Aorta (tissue), 5 donors: ENCODE measurements at regions not wholly inside any gene's neighbourhood (a gene's known extent, or its start where the extent isn't known, plus 50 kb on each side); places are given as distances from the start of the nearest gene placed in this dataset.

ENCODE experiments used
- ATAC-seq: fragments of 200-7000 bp; cut with Tn5 transposase; one replicate; pipeline ENCODE4 v1.9.1; 2022; ENCODE audit warnings: moderate library complexity; ENCODE audit not compliant: low FRiP score
- DNase-seq, 2 donors: peaks; one replicate each; pipeline ENCODE4 v3.0.0-alpha.2; 2020
- H3K27ac ChIP-seq, 2 donors: one replicate each; pipeline ENCODE4 v1.5.1; 2013; ENCODE audit warnings: low read length in 2 of 2, mild to moderate bottlenecking in 2 of 2, moderate library complexity in 2 of 2, control low read depth in 1 of 2, inconsistent platforms in 1 of 2, low read depth in 1 of 2
- H3K27me3 ChIP-seq, 2 donors: one replicate each; pipeline ENCODE4 v1.6.1; 2013; ENCODE audit warnings: control low read depth in 1 of 2, low read length in 1 of 2, mild to moderate bottlenecking in 1 of 2, moderate library complexity in 1 of 2; ENCODE audit not compliant: insufficient read depth in 2 of 2, control insufficient read depth in 1 of 2
- H3K36me3 ChIP-seq, 2 donors: one replicate each; pipeline ENCODE4 v1.6.1; 2013; ENCODE audit warnings: control low read depth in 1 of 2, low read length in 1 of 2, mild to moderate bottlenecking in 1 of 2; ENCODE audit not compliant: insufficient read depth in 2 of 2, control insufficient read depth in 1 of 2
- H3K4me1 ChIP-seq, 2 donors: one replicate each; pipeline ENCODE4 v1.6.1; 2013; ENCODE audit warnings: low read length in 2 of 2, control low read depth in 1 of 2, mild to moderate bottlenecking in 1 of 2, moderate library complexity in 1 of 2; ENCODE audit not compliant: insufficient read depth in 2 of 2, control insufficient read depth in 1 of 2
- H3K4me3 ChIP-seq, 2 donors: one replicate each; pipeline ENCODE4 v1.5.1; 2013; ENCODE audit warnings: low read length in 2 of 2, control low read depth in 1 of 2, mild to moderate bottlenecking in 1 of 2
- H3K9me3 ChIP-seq: one replicate; pipeline ENCODE4 v1.6.1; 2013; ENCODE audit warnings: mild to moderate bottlenecking, low read length; ENCODE audit not compliant: control insufficient read depth
- WGBS, 2 donors: extraction: QIAGEN DNeasy Blood & Tissue Kit; methylation state at CpG; one replicate each; pipeline ENCODE4 v1.1.7; 2013; 5-methylcytosine and 5-hydroxymethylcytosine counted together
- intact Hi-C, 2 donors: fragments of 100-400 bp; cut with DNase I; formaldehyde crosslinking; loops; one replicate each; pipeline versions ENCODE4 v1.14.2 to v1.15.0; 2022
- donor health status: healthy with polysubstance abuse.
- donor health status: Bipolar disorder and iron deficiency.
- donor health status: DM: no; HTN: no; CAD: no.
- donor health status: DM: no; HTN: no; CAD: no.
- donor health status: DM: yes; HTN: yes; CAD: no.

GRCh38 chr12:125677829-125678228 is 612.6 kb downstream of the AACS start:
- intact Hi-C loops, result no loop called here
- no peaks in the 10 kb centered on the region for H3K36me3 ChIP-seq
- H3K4me3 ChIP-seq, result no peak overlapping the region
- H3K27ac ChIP-seq, result no peak overlapping the region
- DNase-seq (no peak), ATAC-seq (no peak)
- H3K9me3 ChIP-seq, result no peaks in the 10 kb centered on the region
- WGBS, 2 donors, result 95 to 99% methylated on average over 4 of the region's 4 CpGs
- no peaks in the 10 kb centered on the region for H3K27me3 ChIP-seq
- H3K4me1 ChIP-seq, result peaks cover 5 to 11% of the 10 kb centered on the region in 2 donors

GRCh38 chr12:125678589-125678993 is 613.4 kb downstream of the AACS start:
- H3K27me3 ChIP-seq, result no peaks in the 10 kb centered on the region
- intact Hi-C loops, result no loop called here
- no peak overlapping the region for H3K4me3 ChIP-seq
- DNase-seq (no peak), ATAC-seq (no peak)
- H3K27ac ChIP-seq, result no peak overlapping the region
- no peaks in the 10 kb centered on the region for H3K9me3 ChIP-seq
- WGBS, 2 donors, result 82 to 92% methylated on average over 3 of the region's 3 CpGs
- H3K4me1 ChIP-seq, result peaks cover 5 to 11% of the 10 kb centered on the region in 2 donors
- H3K36me3 ChIP-seq, result no peaks in the 10 kb centered on the region

GRCh38 chr12:125683748-125684381 is 618.6 kb downstream of the AACS start:
- Histone ChIP-seq H3K4me1 (no peaks in the 10 kb centered on the region), H3K27me3 (no peaks in the 10 kb centered on the region), H3K36me3 (no peaks in the 10 kb centered on the region), H3K4me3 (no peak overlapping the region), H3K27ac (no peak overlapping the region), H3K9me3 (no peaks in the 10 kb centered on the region)
- WGBS, 2 donors, result 12 to 16% methylated on average over 29 to 30 of the region's 30 CpGs
- ATAC-seq, result no peak
- intact Hi-C loops, result no loop called here
- DNase-seq, result peak in 1 of 2 donors; percentile 72

- WGBS, 2 donors, result 85 to 88% methylated on average over 17 of the region's 17 CpGs
- no peak for DNase-seq
- H3K27me3 ChIP-seq, result no peaks in the 10 kb centered on the region
Measured at GRCh38 chr12:125684968-125685790, 619.9 kb downstream of the AACS start.

GRCh38 chr12:125685915-125686314 is 620.7 kb downstream of the AACS start:
- DNase-seq (no peak), ATAC-seq (no peak)
- H3K27me3 ChIP-seq, result no peaks in the 10 kb centered on the region
- no peaks in the 10 kb centered on the region for H3K36me3 ChIP-seq
- WGBS, 2 donors, result 25 to 43% methylated on average over 3 of the region's 3 CpGs
- no peaks in the 10 kb centered on the region for H3K9me3 ChIP-seq
- H3K4me3 ChIP-seq, result no peak overlapping the region
- no peaks in the 10 kb centered on the region for H3K4me1 ChIP-seq
- H3K27ac ChIP-seq, result no peak overlapping the region
- intact Hi-C loops, result no loop called here

More at GRCh38 chr12:125684968-125685790, 619.9 kb downstream of the AACS start:
- no peak overlapping the region for H3K4me3 ChIP-seq
- ATAC-seq, result no peak
- no peaks in the 10 kb centered on the region for H3K36me3 ChIP-seq
- no peaks in the 10 kb centered on the region for H3K9me3 ChIP-seq
- no peaks in the 10 kb centered on the region for H3K4me1 ChIP-seq
- H3K27ac ChIP-seq, result no peak overlapping the region
- intact Hi-C loops, result no loop called here

- no peaks in the 10 kb centered on the region for H3K27me3 ChIP-seq
- DNase-seq, result no peak
Measured at GRCh38 chr12:125687403-125687802, 622.2 kb downstream of the AACS start.

GRCh38 chr12:125687820-125688219 is 622.6 kb downstream of the AACS start:
- no peak overlapping the region for H3K27ac ChIP-seq
- H3K9me3 ChIP-seq, result no peaks in the 10 kb centered on the region
- no peaks in the 10 kb centered on the region for H3K4me1 ChIP-seq
- H3K4me3 ChIP-seq, result no peak overlapping the region
- DNase-seq (peak in 1 of 2 donors; percentile 72), ATAC-seq (no peak)
- WGBS, 2 donors, result 82 to 83% methylated on average over 7 of the region's 7 CpGs
- H3K36me3 ChIP-seq, result no peaks in the 10 kb centered on the region
- no peaks in the 10 kb centered on the region for H3K27me3 ChIP-seq
- intact Hi-C loops, result no loop called here

More at GRCh38 chr12:125687403-125687802, 622.2 kb downstream of the AACS start:
- no peak overlapping the region for H3K27ac ChIP-seq
- H3K4me1 ChIP-seq, result no peaks in the 10 kb centered on the region
- intact Hi-C loops, result no loop called here
- H3K4me3 ChIP-seq, result no peak overlapping the region
- H3K9me3 ChIP-seq, result no peaks in the 10 kb centered on the region
- no peaks in the 10 kb centered on the region for H3K36me3 ChIP-seq
- WGBS, 2 donors, result 69 to 80% methylated on average over 3 of the region's 3 CpGs
- ATAC-seq, result no peak

GRCh38 chr12:125688223-125688622 is 623.0 kb downstream of the AACS start:
- WGBS, 2 donors, result 82% methylated on average over 7 of the region's 7 CpGs
- no peak for DNase-seq
- no peaks in the 10 kb centered on the region for H3K9me3 ChIP-seq
- H3K27me3 ChIP-seq, result no peaks in the 10 kb centered on the region
- no peaks in the 10 kb centered on the region for H3K36me3 ChIP-seq
- intact Hi-C loops, result no loop called here
- no peak for ATAC-seq
- no peak overlapping the region for H3K4me3 ChIP-seq
- H3K27ac ChIP-seq, result no peak overlapping the region
- H3K4me1 ChIP-seq, result no peaks in the 10 kb centered on the region

GRCh38 chr12:125688881-125689280 is 623.6 kb downstream of the AACS start:
- no peaks in the 10 kb centered on the region for H3K9me3 ChIP-seq
- no peak overlapping the region for H3K27ac ChIP-seq
- 83 to 92% methylated on average over 5 of the region's 5 CpGs for WGBS, 2 donors
- H3K36me3 ChIP-seq, result no peaks in the 10 kb centered on the region
- H3K4me3 ChIP-seq, result no peak overlapping the region
- H3K27me3 ChIP-seq, result no peaks in the 10 kb centered on the region
- no peaks in the 10 kb centered on the region for H3K4me1 ChIP-seq
- no peak for ATAC-seq
- intact Hi-C loops, result no loop called here
- no peak for DNase-seq
